Keratinocyte (primary cell): ENCODE measurements at regions not wholly inside any gene's neighbourhood (a gene's known extent, or its start where the extent isn't known, plus 50 kb on each side); places are given as distances from the start of the nearest gene placed in this dataset.

ENCODE experiments used
- DNase-seq: peaks from one replicate; pipeline ENCODE4 v3.0.0-alpha.2; 2011; ENCODE audit warnings: low read depth, missing footprints, low spot score
- FAIRE-seq: peaks from 2 replicates; lab custom pipeline; 2011; peaks lifted over from hg19 to GRCh38; lab: Jason Lieb, UNC
- H2AFZ ChIP-seq: 2 replicates; pipeline ENCODE4 v1.6.0; 2012; ENCODE audit warnings: low read length, control low read depth, inconsistent platforms; ENCODE audit not compliant: control insufficient read depth
- H3K27ac ChIP-seq: 2 replicates; pipeline ENCODE4 v1.5.1; 2011; ENCODE audit warnings: low read length; ENCODE audit not compliant: control insufficient read depth, insufficient read depth
- H3K27me3 ChIP-seq: 3 replicates; pipeline ENCODE4 v1.6.0; 2011; ENCODE audit warnings: low read length; ENCODE audit not compliant: control insufficient read depth, insufficient read depth; ENCODE audit errors: extremely low read depth
- H3K36me3 ChIP-seq, 2 experiments: 2 replicates in 1 of 2; 3 replicates in 1 of 2; pipeline ENCODE4 v1.5.1; 2011; ENCODE audit warnings: low read length in 2 of 2, mild to moderate bottlenecking in 1 of 2; ENCODE audit not compliant: control insufficient read depth in 2 of 2, insufficient read depth in 2 of 2; ENCODE audit errors: extremely low read depth in 1 of 2
- H3K4me1 ChIP-seq: 3 replicates; pipeline ENCODE4 v1.5.1; 2011; ENCODE audit warnings: low read length; ENCODE audit not compliant: control insufficient read depth, insufficient read depth; ENCODE audit errors: extremely low read depth
- H3K4me2 ChIP-seq: 3 replicates; pipeline ENCODE4 v1.6.0; 2011; ENCODE audit warnings: low read depth, low read length; ENCODE audit not compliant: control insufficient read depth, insufficient read depth; ENCODE audit errors: extremely low read depth
- H3K4me3 ChIP-seq, 3 experiments: fragments of 200-600 bp in 1 of 3; sonication (generic) in 1 of 3; 2 replicates in 2 of 3; 3 replicates in 1 of 3; pipeline ENCODE4 v1.5.1; 2011 to 2016; ENCODE audit warnings: low read length in 3 of 3, mild to moderate bottlenecking in 3 of 3, control low read depth in 2 of 3, inconsistent platforms in 1 of 3, low read depth in 1 of 3, mixed read lengths in 1 of 3, mixed run types in 1 of 3, moderate library complexity in 1 of 3; ENCODE audit not compliant: control insufficient read depth in 2 of 3, insufficient read depth in 2 of 3; ENCODE audit errors: extremely low read depth in 1 of 3
- H3K79me2 ChIP-seq: 2 replicates; pipeline ENCODE4 v1.6.0; 2012; ENCODE audit warnings: low read length; ENCODE audit not compliant: control insufficient read depth, insufficient read depth
- H3K9ac ChIP-seq: 3 replicates; pipeline ENCODE4 v1.6.0; 2011; ENCODE audit warnings: low read length; ENCODE audit not compliant: control insufficient read depth, insufficient read depth; ENCODE audit errors: extremely low read depth
- H3K9me1 ChIP-seq: 3 replicates; pipeline ENCODE4 v1.6.0; 2011; ENCODE audit warnings: low read length; ENCODE audit not compliant: control insufficient read depth, insufficient read depth; ENCODE audit errors: extremely low read depth
- H3K9me3 ChIP-seq: 2 replicates; pipeline ENCODE4 v1.5.1; 2012; ENCODE audit warnings: low read depth, low read length; ENCODE audit not compliant: control insufficient read depth
- H4K20me1 ChIP-seq: 3 replicates; pipeline ENCODE4 v1.6.0; 2011; ENCODE audit warnings: low read length; ENCODE audit not compliant: control insufficient read depth, insufficient read depth; ENCODE audit errors: extremely low read depth
- CTCF ChIP-seq, 3 experiments: IDR thresholded peaks in 1 of 3; conservative IDR thresholded peaks in 1 of 3; optimal IDR thresholded peaks in 1 of 3; 2 replicates in 2 of 3; 3 replicates in 1 of 3; pipeline versions ENCODE3 to v1.5.1; 2011; ENCODE audit warnings: low read length in 3 of 3, mild to moderate bottlenecking in 3 of 3, moderate library complexity in 2 of 3, control low read depth in 1 of 3, inconsistent platforms in 1 of 3; ENCODE audit not compliant: insufficient read depth in 2 of 3; ENCODE audit errors: extremely low read depth in 1 of 3
- EZH2 ChIP-seq: IDR thresholded peaks from one replicate; pipeline ENCODE4 v1.6.1; 2012; ENCODE audit warnings: inconsistent platforms, mild to moderate bottlenecking, low read length, moderate library complexity
- dilution Hi-C: fragments of 300-500 bp; cut with MboI; formaldehyde crosslinking; loops from one replicate; pipeline ENCODE4 v1.7.0; 2020; ENCODE audit warnings: low sequenced_read_pairs; ENCODE audit not compliant: extremely low pct_ligation_motif_present

- H3K4me2 ChIP-seq, result no peak overlapping the region
- no peaks in the 10 kb centered on the region for H4K20me1 ChIP-seq
- H3K4me1 ChIP-seq, result no peaks in the 10 kb centered on the region
- FAIRE-seq (no peak), DNase-seq (no peak)
- H3K9ac ChIP-seq, result no peak overlapping the region
- no peak overlapping the region for H2AFZ ChIP-seq
- peaks cover 10% of the 10 kb centered on the region for H3K27me3 ChIP-seq
- no peaks in the 10 kb centered on the region for H3K36me3 ChIP-seq
- H3K9me3 ChIP-seq, result no peaks in the 10 kb centered on the region
- no peak overlapping the region for H3K27ac ChIP-seq
- TF ChIP-seq EZH2, result no peak
- no peak for TF ChIP-seq CTCF (optimal IDR thresholded peaks at IDR 0.05 in 1 of 3, IDR thresholded peaks at IDR 0.05 in 1 of 3, conservative IDR thresholded peaks at IDR 0.05 in 1 of 3; ENCODE audit: extremely low read depth in 1 of 3, insufficient read depth in 2 of 3, low read length in 3 of 3)
- dilution Hi-C loops, result no loop called here
- H3K79me2 ChIP-seq, result no peaks in the 10 kb centered on the region
- no peaks in the 10 kb centered on the region for H3K9me1 ChIP-seq
- no peak overlapping the region for H3K4me3 ChIP-seq
Observed at GRCh38 chr20:60270341-60270740, 312.1 kb downstream of the CDH26 start.

- DNase-seq (no peak), FAIRE-seq (no peak)
- Histone ChIP-seq H4K20me1 (no peaks in the 10 kb centered on the region), H3K9me3 (no peaks in the 10 kb centered on the region), H3K4me3 (no peak overlapping the region), H3K79me2 (no peaks in the 10 kb centered on the region), H3K9me1 (no peaks in the 10 kb centered on the region), H3K4me2 (no peak overlapping the region), H3K27ac (no peak overlapping the region), H3K27me3 (peaks cover 8% of the 10 kb centered on the region), H3K4me1 (no peaks in the 10 kb centered on the region), H3K36me3 (no peaks in the 10 kb centered on the region), H3K9ac (no peak overlapping the region), H2AFZ (no peak overlapping the region)
- dilution Hi-C loops, result no loop called here
- TF ChIP-seq EZH2 (no peak), CTCF (optimal IDR thresholded peaks at IDR 0.05 in 1 of 3, IDR thresholded peaks at IDR 0.05 in 1 of 3, conservative IDR thresholded peaks at IDR 0.05 in 1 of 3; ENCODE audit: extremely low read depth in 1 of 3, insufficient read depth in 2 of 3, low read length in 3 of 3) (peak; percentile 8 to 54 (median 33))
Observed at GRCh38 chr20:60271597-60271996, 313.4 kb downstream of the CDH26 start.
